K562 (cell line): ENCODE measurements at regions not wholly inside any gene's neighbourhood (a gene's known extent, or its start where the extent isn't known, plus 50 kb on each side); places are given as distances from the start of the nearest gene placed in this dataset.
A peak's percentile ranks its signal among the peaks of the same experiment; 100 is the strongest.

Source experiments
- ATAC-seq: fragments of 200-7000 bp; cut with Tn5 transposase; 3 replicates; pipeline ENCODE4 v1.9.1; 2020; ENCODE audit warnings: moderate library complexity
- BruUV-seq: library from RNA; stranded (reverse); fragments of 400-500 nt; replicated peaks from 2 replicates; lab custom pipeline; 2021; lab: Mats Ljungman, UMichigan
- CTCF ChIA-PET: fragments of 300-600 bp; formaldehyde crosslinking; extraction: SDS; loops from one replicate; lab custom pipeline; 2021; ENCODE audit warnings: low intra/inter-chr PET ratio; lab: Yijun Ruan, JAX
- POLR2A ChIA-PET: fragments of 300-600, 350-650 bp; sonication (Branson Sonifier 250); formaldehyde crosslinking; extraction: SDS; loops from one replicate; lab custom pipeline; 2021; ENCODE audit warnings: antibody characterized with exemption, inconsistent platforms; lab: Yijun Ruan, JAX
- DNase-seq, 4 experiments: peaks; one replicate each; pipeline versions ENCODE4 v3.0.0 to v3.0.0-alpha.2; 2011 to 2018; ENCODE audit warnings: low spot score in 3 of 4, mixed read lengths in 3 of 4; ENCODE audit errors: extremely low read depth in 1 of 4
- FAIRE-seq: peaks from 2 replicates; lab custom pipeline; 2011; peaks lifted over from hg19 to GRCh38; lab: Jason Lieb, UNC
- H2AFZ ChIP-seq: 2 replicates; pipeline ENCODE4 v1.6.0; 2011; ENCODE audit warnings: low read depth, low read length, control low read depth, inconsistent platforms
- H3K27ac ChIP-seq: fragments of 200-600 bp; 3 replicates; pipeline ENCODE4 v1.8.0; 2011; ENCODE audit warnings: low read depth, mild to moderate bottlenecking, control low read depth, inconsistent platforms, low read length, moderate library complexity, mixed read lengths; ENCODE audit errors: extremely low read depth
- H3K27me3 ChIP-seq, 2 experiments: fragments of 300-600 bp in 1 of 2; 2 replicates in 1 of 2; 3 replicates in 1 of 2; pipeline versions ENCODE4 v1.6.0 to v1.8.0; 2011; ENCODE audit warnings: inconsistent platforms in 2 of 2, low read length in 2 of 2, mild to moderate bottlenecking in 1 of 2, mixed read lengths in 1 of 2, moderate library complexity in 1 of 2; ENCODE audit not compliant: control insufficient read depth in 2 of 2, insufficient read depth in 2 of 2
- H3K36me3 ChIP-seq: fragments of 300-600 bp; 3 replicates; pipeline ENCODE4 v1.8.0; 2011; ENCODE audit warnings: mild to moderate bottlenecking, low read length, inconsistent platforms; ENCODE audit not compliant: control insufficient read depth, insufficient read depth
- H3K4me1 ChIP-seq, 2 experiments: fragments of 200-600 bp in 1 of 2; replicated peaks in 1 of 2; 2 replicates in 1 of 2; 3 replicates in 1 of 2; pipeline versions ENCODE4 v1.5.1 to v1.8.0; 2011; ENCODE audit warnings: inconsistent platforms in 2 of 2, low read length in 2 of 2, mild to moderate bottlenecking in 1 of 2, mixed read lengths in 1 of 2, moderate library complexity in 1 of 2; ENCODE audit not compliant: control insufficient read depth in 2 of 2, insufficient read depth in 2 of 2
- H3K4me2 ChIP-seq: 2 replicates; pipeline ENCODE4 v1.6.1; 2011; ENCODE audit warnings: low read length, control low read depth, inconsistent platforms, mixed read lengths; ENCODE audit not compliant: insufficient read depth
- H3K4me3 ChIP-seq: fragments of 200-600 bp; sonication (generic), shearing (Covaris generic); 2 replicates; pipeline ENCODE4 v1.5.1; 2016; ENCODE audit warnings: control low read depth, inconsistent platforms
- H3K79me2 ChIP-seq: fragments of 200-600 bp; 3 replicates; pipeline ENCODE4 v1.8.0; 2011; ENCODE audit warnings: low read length, inconsistent platforms; ENCODE audit not compliant: control insufficient read depth, insufficient read depth
- H3K9ac ChIP-seq, 2 experiments: 2 replicates each; pipeline versions ENCODE4 v1.6.0 to v1.6.1; 2011; ENCODE audit warnings: low read depth in 2 of 2, low read length in 2 of 2, control low read depth in 1 of 2, inconsistent platforms in 1 of 2, mild to moderate bottlenecking in 1 of 2, mixed read lengths in 1 of 2; ENCODE audit not compliant: insufficient read depth in 1 of 2
- H3K9me1 ChIP-seq: one replicate; pipeline ENCODE4 v1.6.0; 2011; ENCODE audit warnings: inconsistent platforms, mild to moderate bottlenecking, low read length, moderate library complexity; ENCODE audit not compliant: control insufficient read depth, insufficient read depth
- H3K9me3 ChIP-seq: replicated peaks from 2 replicates; pipeline ENCODE4 v1.5.1; 2011; ENCODE audit warnings: low read depth, low read length, inconsistent platforms; ENCODE audit not compliant: control insufficient read depth, insufficient read depth
- H4K20me1 ChIP-seq: replicated peaks from 2 replicates; pipeline ENCODE4 v1.6.1; 2011; ENCODE audit warnings: low read length, inconsistent platforms, mixed read lengths; ENCODE audit not compliant: control insufficient read depth, insufficient read depth
- ARHGAP35 ChIP-seq: fragments of 450-650 bp; IDR thresholded peaks from 2 replicates; pipeline ENCODE4 v1.6.1; 2018; ENCODE audit not compliant: partially characterized antibody
- PATZ1 ChIP-seq: fragments of 250-450 bp; sonication (Bioruptor Pico); IDR thresholded peaks from 2 replicates; pipeline ENCODE4 v1.5.0; 2020; ENCODE audit warnings: mild to moderate bottlenecking, borderline replicate concordance
- RAD21 ChIP-seq, 2 experiments: fragments of 250-450 bp in 1 of 2; fragments of 450-650 bp in 1 of 2; sonication (Bioruptor Pico) in 1 of 2; formaldehyde crosslinking in 1 of 2; IDR thresholded peaks in 1 of 2; conservative IDR thresholded peaks in 1 of 2; 2 replicates each; pipeline versions ENCODE4 v1.4.0 to v1.8.0; 2020 to 2022; ENCODE audit warnings: mild to moderate bottlenecking in 2 of 2, moderate library complexity in 1 of 2
- RNF2 ChIP-seq: sonication (generic); IDR thresholded peaks from 2 replicates; pipeline ENCODE4 v1.6.1; 2016
- SMAD1 ChIP-seq: fragments of 150-350 bp; IDR thresholded peaks from 2 replicates; pipeline ENCODE4 v1.6.1; 2014; ENCODE audit warnings: low read length, low read depth; ENCODE audit not compliant: partially characterized antibody
- SMAD4 ChIP-seq: fragments of 250-450 bp; sonication (Bioruptor Pico); conservative IDR thresholded peaks from 2 replicates; pipeline ENCODE4 v1.8.0; 2021; ENCODE audit warnings: inconsistent platforms, mild to moderate bottlenecking, moderate library complexity
- SMARCA5 ChIP-seq: fragments of 450-650 bp; IDR thresholded peaks from 2 replicates; pipeline ENCODE4 v1.6.1; 2016
- ZMIZ1 ChIP-seq, 2 experiments: fragments of 150-350 bp in 1 of 2; IDR thresholded peaks; 2 replicates each; pipeline ENCODE4 v1.6.1; 2012 to 2016; ENCODE audit warnings: low read depth in 2 of 2, low read length in 2 of 2, mild to moderate bottlenecking in 1 of 2, moderate library complexity in 1 of 2
- ZNF140 ChIP-seq: fragments of 250-450 bp; sonication (Bioruptor Pico); IDR thresholded peaks from 2 replicates; pipeline ENCODE4 v1.8.0; 2021; ENCODE audit warnings: moderate library complexity, mild to moderate bottlenecking, inconsistent platforms
- WGBS: fragments of 100-300 bp; shearing (Covaris generic); methylation state at CpG from one replicate; pipeline ENCODE4 v1.1.6; 2016; ENCODE audit warnings: low coverage, mixed read lengths; ENCODE audit not compliant: insufficient coverage; ENCODE audit errors: missing lambda C conversion rate; 5-methylcytosine and 5-hydroxymethylcytosine counted together
- in situ Hi-C: fragments of 300-500 bp; cut with MboI; formaldehyde crosslinking; loops from 4 replicates; pipeline ENCODE4 v1.15.0; 2018; ENCODE audit warnings: inconsistent platforms, mixed read lengths
- intact Hi-C: fragments of 100-400 bp; cut with micrococcal nuclease; formaldehyde crosslinking; loops from 2 replicates; pipeline ENCODE4 v1.14.2; 2022
- TF ChIP-seq, protein P1 (sequence below), 3 experiments: IDR thresholded peaks in 2 of 3; conservative IDR thresholded peaks in 1 of 3; 2 replicates each; pipeline ENCODE4 v1.5.1; 2011 to 2012; ENCODE audit warnings: low read length in 3 of 3, mild to moderate bottlenecking in 3 of 3, control low read depth in 2 of 3, improper control_type of control experiment in 1 of 3, inconsistent platforms in 1 of 3, low read depth in 1 of 3, mixed read lengths in 1 of 3, moderate library complexity in 1 of 3; ENCODE audit not compliant: insufficient read depth in 2 of 3

- TF ChIP-seq, protein P1, sequence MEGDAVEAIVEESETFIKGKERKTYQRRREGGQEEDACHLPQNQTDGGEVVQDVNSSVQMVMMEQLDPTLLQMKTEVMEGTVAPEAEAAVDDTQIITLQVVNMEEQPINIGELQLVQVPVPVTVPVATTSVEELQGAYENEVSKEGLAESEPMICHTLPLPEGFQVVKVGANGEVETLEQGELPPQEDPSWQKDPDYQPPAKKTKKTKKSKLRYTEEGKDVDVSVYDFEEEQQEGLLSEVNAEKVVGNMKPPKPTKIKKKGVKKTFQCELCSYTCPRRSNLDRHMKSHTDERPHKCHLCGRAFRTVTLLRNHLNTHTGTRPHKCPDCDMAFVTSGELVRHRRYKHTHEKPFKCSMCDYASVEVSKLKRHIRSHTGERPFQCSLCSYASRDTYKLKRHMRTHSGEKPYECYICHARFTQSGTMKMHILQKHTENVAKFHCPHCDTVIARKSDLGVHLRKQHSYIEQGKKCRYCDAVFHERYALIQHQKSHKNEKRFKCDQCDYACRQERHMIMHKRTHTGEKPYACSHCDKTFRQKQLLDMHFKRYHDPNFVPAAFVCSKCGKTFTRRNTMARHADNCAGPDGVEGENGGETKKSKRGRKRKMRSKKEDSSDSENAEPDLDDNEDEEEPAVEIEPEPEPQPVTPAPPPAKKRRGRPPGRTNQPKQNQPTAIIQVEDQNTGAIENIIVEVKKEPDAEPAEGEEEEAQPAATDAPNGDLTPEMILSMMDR (IDR thresholded peaks at IDR 0.05 in 2 of 3, conservative IDR thresholded peaks at IDR 0.05 in 1 of 3; ENCODE audit: insufficient read depth in 2 of 3, low read depth in 1 of 3, low read length in 3 of 3): peak; percentile 34 to 72 (median 56); a peak in 4 of 6 replicates
- no peak for TF ChIP-seq PATZ1
- no peak for TF ChIP-seq ZNF140
- no peak for TF ChIP-seq SMAD1
- TF ChIP-seq RAD21 (CRISPR knock-in tag; conservative IDR thresholded peaks at IDR 0.05 in 1 of 2, IDR thresholded peaks at IDR 0.05 in 1 of 2): peak; percentile 61 to 67
- TF ChIP-seq SMARCA5: no peak
These were observed 383.8 kb downstream of the TFAP2A start (continued) for GRCh38 chr6:10030942-10031537.

GRCh38 chr6:10028222-10028621, 386.7 kb downstream of the TFAP2A start:
- in situ Hi-C loops (loop anchor here (10.0 kb wide), 1 partner anchor 407 kb away; no protein-coding TSS in a partner anchor), intact Hi-C loops (no loop called here)
- H3K4me3 ChIP-seq: no peak overlapping the region
- no TSS peak for BruUV-seq
- FAIRE-seq: no peak
- H3K9me3 ChIP-seq: no peaks in the 10 kb centered on the region
- H3K9me1 ChIP-seq: no peaks in the 10 kb centered on the region
- no peak overlapping the region for H2AFZ ChIP-seq
- no peaks in the 10 kb centered on the region for H3K79me2 ChIP-seq
- DNase-seq: no peak
- POLR2A ChIA-PET: no interaction called here
- no peaks in the 10 kb centered on the region for H4K20me1 ChIP-seq
- H3K9ac ChIP-seq: no peak overlapping the region
- H3K27ac ChIP-seq: no peak overlapping the region
- H3K27me3 ChIP-seq: no peaks in the 10 kb centered on the region
- H3K4me1 ChIP-seq: no peaks in the 10 kb centered on the region
- CTCF ChIA-PET: no interaction called here
- H3K4me2 ChIP-seq: no peak overlapping the region
- WGBS: 3% methylated on average over 4 of the region's 4 CpGs
- H3K36me3 ChIP-seq: no peaks in the 10 kb centered on the region
- ATAC-seq: no peak
- no peak for TF ChIP-seq ZMIZ1 (IDR thresholded peaks at IDR 0.05; ENCODE audit: low read depth in 2 of 2, low read length in 2 of 2)
- TF ChIP-seq ARHGAP35: no peak
- TF ChIP-seq RNF2: no peak
- TF ChIP-seq SMAD4 (CRISPR knock-in tag): no peak
